ENCODE measurements at regions not wholly inside any gene's neighbourhood (a gene's known extent, or its start where the extent isn't known, plus 50 kb on each side); places are given as distances from the start of the nearest gene placed in this dataset.

- no peak for TF ChIP-seq EZH2phosphoT487 (IDR thresholded peaks at IDR 0.05; ENCODE audit: low read length)
- TF ChIP-seq, protein P1, sequence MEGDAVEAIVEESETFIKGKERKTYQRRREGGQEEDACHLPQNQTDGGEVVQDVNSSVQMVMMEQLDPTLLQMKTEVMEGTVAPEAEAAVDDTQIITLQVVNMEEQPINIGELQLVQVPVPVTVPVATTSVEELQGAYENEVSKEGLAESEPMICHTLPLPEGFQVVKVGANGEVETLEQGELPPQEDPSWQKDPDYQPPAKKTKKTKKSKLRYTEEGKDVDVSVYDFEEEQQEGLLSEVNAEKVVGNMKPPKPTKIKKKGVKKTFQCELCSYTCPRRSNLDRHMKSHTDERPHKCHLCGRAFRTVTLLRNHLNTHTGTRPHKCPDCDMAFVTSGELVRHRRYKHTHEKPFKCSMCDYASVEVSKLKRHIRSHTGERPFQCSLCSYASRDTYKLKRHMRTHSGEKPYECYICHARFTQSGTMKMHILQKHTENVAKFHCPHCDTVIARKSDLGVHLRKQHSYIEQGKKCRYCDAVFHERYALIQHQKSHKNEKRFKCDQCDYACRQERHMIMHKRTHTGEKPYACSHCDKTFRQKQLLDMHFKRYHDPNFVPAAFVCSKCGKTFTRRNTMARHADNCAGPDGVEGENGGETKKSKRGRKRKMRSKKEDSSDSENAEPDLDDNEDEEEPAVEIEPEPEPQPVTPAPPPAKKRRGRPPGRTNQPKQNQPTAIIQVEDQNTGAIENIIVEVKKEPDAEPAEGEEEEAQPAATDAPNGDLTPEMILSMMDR (IDR thresholded peaks at IDR 0.05; ENCODE audit: low read length): no peak
Observed at GRCh38 chr9:18129809-18130334, 344.1 kb upstream of the ADAMTSL1 start.

All from MM.1S (cell line).